H1 (cell line): ENCODE measurements at regions not wholly inside any gene's neighbourhood (a gene's known extent, or its start where the extent isn't known, plus 50 kb on each side); places are given as distances from the start of the nearest gene placed in this dataset.

ENCODE experiments used
- CTCF ChIA-PET: fragments of 300-600 bp; sonication (Branson Sonifier 250); formaldehyde crosslinking; loops from one replicate; lab custom pipeline; 2021; ENCODE audit not compliant: partially characterized antibody; lab: Charles Lee
- POLR2A ChIA-PET: fragments of 300-600 bp; sonication (Branson Sonifier 250); formaldehyde crosslinking; loops from one replicate; lab custom pipeline; 2021; ENCODE audit warnings: inconsistent platforms; ENCODE audit not compliant: partially characterized antibody; lab: Charles Lee
- DNase-seq, 2 experiments: peaks; one replicate each; pipeline versions ENCODE4 v3.0.0 to v3.0.0-alpha.2; 2010 to 2022; ENCODE audit warnings: low spot score in 2 of 2, low read depth in 1 of 2, mixed read lengths in 1 of 2
- FAIRE-seq: peaks from 2 replicates; lab custom pipeline; 2011; peaks lifted over from hg19 to GRCh38; lab: Jason Lieb, UNC
- H2AFZ ChIP-seq: 2 replicates; pipeline ENCODE4 v1.8.1; 2012; ENCODE audit warnings: low read length, inconsistent platforms
- H2AK5ac ChIP-seq: 2 replicates; pipeline ENCODE4 v1.6.1; 2013; ENCODE audit warnings: low read depth, low read length
- H2BK120ac ChIP-seq: replicated peaks from 2 replicates; pipeline ENCODE3; 2013; ENCODE audit warnings: low read depth, low read length, inconsistent platforms
- H2BK12ac ChIP-seq: 2 replicates; pipeline ENCODE4 v1.6.1; 2013; ENCODE audit warnings: low read depth, low read length
- H2BK15ac ChIP-seq: 2 replicates; pipeline ENCODE4 v1.6.1; 2013; ENCODE audit warnings: low read length
- H2BK20ac ChIP-seq: 2 replicates; pipeline ENCODE4 v1.6.1; 2013; ENCODE audit warnings: low read length
- H2BK5ac ChIP-seq: 2 replicates; pipeline ENCODE4 v1.6.1; 2013; ENCODE audit warnings: low read depth, low read length
- H3K14ac ChIP-seq: 2 replicates; pipeline ENCODE4 v1.6.1; 2013; ENCODE audit warnings: inconsistent platforms; ENCODE audit not compliant: insufficient read length
- H3K18ac ChIP-seq: 2 replicates; pipeline ENCODE4 v1.6.1; 2013; ENCODE audit warnings: low read length; ENCODE audit errors: extremely low read depth
- H3K23ac ChIP-seq: 2 replicates; pipeline ENCODE4 v1.6.1; 2013; ENCODE audit warnings: inconsistent platforms; ENCODE audit not compliant: insufficient read length
- H3K23me2 ChIP-seq: 2 replicates; pipeline ENCODE4 v1.6.1; 2013; ENCODE audit warnings: low read depth, low read length
- H3K27ac ChIP-seq: 2 replicates; pipeline ENCODE4 v1.6.1; 2011; ENCODE audit warnings: low read depth, low read length, inconsistent platforms
- H3K27me3 ChIP-seq, 4 experiments: replicated peaks in 1 of 4; 1 replicate in 1 of 4; 2 replicates in 3 of 4; pipeline versions ENCODE4 v1.6.1 to v1.8.1; 2011 to 2013; ENCODE audit warnings: low read length in 3 of 4, mild to moderate bottlenecking in 3 of 4, inconsistent platforms in 2 of 4, mixed read lengths in 2 of 4, moderate library complexity in 1 of 4; ENCODE audit not compliant: control insufficient read depth in 3 of 4, insufficient read depth in 3 of 4; ENCODE audit errors: extremely low read depth in 1 of 4
- H3K36me3 ChIP-seq, 4 experiments: 2 replicates each; pipeline versions ENCODE4 v1.6.1 to v1.8.1; 2011 to 2013; ENCODE audit warnings: mild to moderate bottlenecking in 4 of 4, low read length in 3 of 4, moderate library complexity in 2 of 4, control low read depth in 1 of 4, inconsistent platforms in 1 of 4; ENCODE audit not compliant: insufficient read depth in 4 of 4, control insufficient read depth in 2 of 4
- H3K4ac ChIP-seq: replicated peaks from 2 replicates; pipeline ENCODE3; 2013; ENCODE audit warnings: low read length, low read depth, mixed read lengths, inconsistent platforms; ENCODE audit not compliant: insufficient read length
- H3K4me1 ChIP-seq, 4 experiments: replicated peaks in 1 of 4; 1 replicate in 1 of 4; 2 replicates in 3 of 4; pipeline versions ENCODE4 v1.6.1 to v1.8.1; 2011 to 2013; ENCODE audit warnings: low read length in 3 of 4, inconsistent platforms in 2 of 4, mixed read lengths in 1 of 4; ENCODE audit not compliant: insufficient read depth in 4 of 4, control insufficient read depth in 3 of 4
- H3K4me2 ChIP-seq, 2 experiments: 2 replicates each; pipeline versions ENCODE4 v1.6.1 to v1.8.1; 2011 to 2013; ENCODE audit warnings: low read depth in 2 of 2, low read length in 2 of 2, control low read depth in 1 of 2, inconsistent platforms in 1 of 2, mild to moderate bottlenecking in 1 of 2; ENCODE audit not compliant: insufficient read depth in 1 of 2
- H3K4me3 ChIP-seq, 4 experiments: fragments of 200-600, 300-600 bp in 1 of 4; sonication (generic), shearing (Covaris generic), sonication (Bioruptor Twin) in 1 of 4; 2 replicates each; pipeline versions ENCODE4 v1.5.1 to v1.8.1; 2011 to 2016; ENCODE audit warnings: low read length in 4 of 4, low read depth in 3 of 4, control low read depth in 2 of 4, inconsistent platforms in 2 of 4, mild to moderate bottlenecking in 2 of 4, mixed read lengths in 1 of 4, moderate library complexity in 1 of 4; ENCODE audit not compliant: insufficient read depth in 2 of 4; ENCODE audit errors: extremely low read depth in 1 of 4
- H3K56ac ChIP-seq: replicated peaks from 2 replicates; pipeline ENCODE3; 2013; ENCODE audit warnings: low read depth, mild to moderate bottlenecking, mixed read lengths, low read length, inconsistent platforms; ENCODE audit not compliant: insufficient read length
- H3K79me1 ChIP-seq: 2 replicates; pipeline ENCODE4 v1.6.1; 2013; ENCODE audit warnings: low read depth, low read length, control low read depth
- H3K79me2 ChIP-seq, 2 experiments: 2 replicates each; pipeline versions ENCODE4 v1.6.1 to v1.8.1; 2012 to 2013; ENCODE audit warnings: low read length in 2 of 2, mild to moderate bottlenecking in 2 of 2, inconsistent platforms in 1 of 2; ENCODE audit not compliant: insufficient read depth in 2 of 2, control insufficient read depth in 1 of 2
- H3K9ac ChIP-seq, 4 experiments: replicated peaks in 1 of 4; 1 replicate in 1 of 4; 2 replicates in 3 of 4; pipeline versions ENCODE4 v1.6.1 to v1.8.1; 2011 to 2013; ENCODE audit warnings: low read depth in 3 of 4, low read length in 3 of 4, control low read depth in 2 of 4, mild to moderate bottlenecking in 2 of 4, moderate library complexity in 2 of 4, inconsistent platforms in 1 of 4; ENCODE audit errors: extremely low read depth in 1 of 4
- H3K9me3 ChIP-seq, 2 experiments: 2 replicates each; pipeline versions ENCODE4 v1.6.1 to v1.8.1; 2012 to 2013; ENCODE audit warnings: mild to moderate bottlenecking in 2 of 2, moderate library complexity in 2 of 2, control low read depth in 1 of 2, inconsistent platforms in 1 of 2, low read depth in 1 of 2, low read length in 1 of 2, mixed read lengths in 1 of 2; ENCODE audit not compliant: insufficient read depth in 2 of 2
- H4K20me1 ChIP-seq, 2 experiments: replicated peaks in 1 of 2; 2 replicates each; pipeline versions ENCODE3 to v1.8.1; 2011 to 2013; ENCODE audit warnings: inconsistent platforms in 2 of 2, low read length in 2 of 2, mild to moderate bottlenecking in 1 of 2; ENCODE audit not compliant: insufficient read depth in 2 of 2, control insufficient read depth in 1 of 2
- H4K5ac ChIP-seq: 2 replicates; pipeline ENCODE4 v1.6.1; 2013; ENCODE audit warnings: low read length, low read depth, mixed read lengths, inconsistent platforms; ENCODE audit not compliant: insufficient read length
- H4K8ac ChIP-seq: 2 replicates; pipeline ENCODE4 v1.8.0; 2013; ENCODE audit warnings: mild to moderate bottlenecking, moderate library complexity, low read length, inconsistent platforms; ENCODE audit not compliant: insufficient read depth; ENCODE audit errors: extremely low read depth
- H4K91ac ChIP-seq: replicated peaks from 2 replicates; pipeline ENCODE3; 2013; ENCODE audit warnings: low read length, mixed read lengths, inconsistent platforms; ENCODE audit not compliant: insufficient read length
- FOSL1 ChIP-seq: IDR thresholded peaks from 2 replicates; pipeline ENCODE4 v1.6.1; 2011; ENCODE audit warnings: mild to moderate bottlenecking, low read depth, low read length, moderate library complexity; ENCODE audit not compliant: insufficient read depth
- NRF1 ChIP-seq: IDR thresholded peaks from 2 replicates; pipeline ENCODE4 v1.6.1; 2011; ENCODE audit warnings: mild to moderate bottlenecking, low read depth, low read length, improper control_type of control experiment
- SP1 ChIP-seq: IDR thresholded peaks from 2 replicates; pipeline ENCODE4 v1.6.1; 2011; ENCODE audit warnings: low read depth, low read length
- SRF ChIP-seq: IDR thresholded peaks from 2 replicates; pipeline ENCODE4 v1.6.1; 2011; ENCODE audit warnings: mild to moderate bottlenecking, low read depth, low read length, moderate library complexity
- WGBS, 2 experiments: shearing (Covaris generic) in 1 of 2; methylation state at CpG; one replicate each; pipeline versions ENCODE4 v1.1.6 to v1.1.7; 2013 to 2015; ENCODE audit warnings: low lambda C conversion rate in 2 of 2, mixed read lengths in 2 of 2, inconsistent platforms in 1 of 2, low coverage in 1 of 2, missing lambda C conversion rate in 1 of 2; ENCODE audit not compliant: insufficient replicate concordance in 2 of 2, insufficient coverage in 1 of 2, insufficient read length in 1 of 2; ENCODE audit errors: extremely low coverage in 1 of 2, missing lambda C conversion rate in 1 of 2; 5-methylcytosine and 5-hydroxymethylcytosine counted together

GRCh38 chr6:8859501-8859900 is 424.2 kb upstream of the SLC35B3 start:
- Histone ChIP-seq H2BK20ac (no peak overlapping the region), H3K23me2 (no peaks in the 10 kb centered on the region), H4K91ac (no peak overlapping the region), H3K9me3 (no peaks in the 10 kb centered on the region), H3K9ac (no peak overlapping the region), H4K20me1 (no peaks in the 10 kb centered on the region), H3K23ac (no peak overlapping the region), H3K79me2 (no peaks in the 10 kb centered on the region), H2BK15ac (no peak overlapping the region), H2AFZ (no peak overlapping the region), H4K5ac (no peak overlapping the region), H3K18ac (no peak overlapping the region), H2AK5ac (no peak overlapping the region), H3K79me1 (no peaks in the 10 kb centered on the region), H3K56ac (no peak overlapping the region), H2BK120ac (no peak overlapping the region), H2BK12ac (no peak overlapping the region), H4K8ac (no peak overlapping the region), H2BK5ac (no peak overlapping the region), H3K36me3 (no peaks in the 10 kb centered on the region), H3K27ac (no peak overlapping the region), H3K4ac (no peak overlapping the region), H3K4me1 (no peaks in the 10 kb centered on the region), H3K27me3 (no peaks in the 10 kb centered on the region), H3K14ac (no peak overlapping the region), H3K4me2 (no peak overlapping the region), H3K4me3 (no peak overlapping the region)
- TF ChIP-seq SP1 (no peak), FOSL1 (no peak), NRF1 (no peak), SRF (no peak)
- CTCF ChIA-PET, result interaction anchor here (1.1 kb wide), 1 partner anchor 24 kb away, joined by 3 read pairs; no protein-coding TSS in a partner anchor
- WGBS, 2 experiments, result 87% methylated on average over 3 of the region's 3 CpGs; no CpG with 5 or more reads in 1 of the 2 experiments
- FAIRE-seq (no peak), DNase-seq (no peak)
- POLR2A ChIA-PET, result no interaction called here
